A673 (cell line): ENCODE measurements at regions not wholly inside any gene's neighbourhood (a gene's known extent, or its start where the extent isn't known, plus 50 kb on each side); places are given as distances from the start of the nearest gene placed in this dataset.

Experiments used
- EZH2 ChIP-seq: fragments of 200-600 bp; sonication (generic); IDR thresholded peaks from 2 replicates; pipeline ENCODE4 v1.6.1; 2017; ENCODE audit warnings: borderline replicate concordance, low read depth, mild to moderate bottlenecking, mixed read lengths, antibody characterized with exemption, low read length; ENCODE audit not compliant: poor library complexity, severe bottlenecking
- TF ChIP-seq, protein P1 (sequence below): fragments of 300-800, 200-600 bp; sonication (generic); conservative IDR thresholded peaks from 2 replicates; pipeline ENCODE4 v1.5.1; 2017; ENCODE audit warnings: low read depth, mild to moderate bottlenecking, antibody characterized with exemption, low read length, moderate library complexity, mixed read lengths

- no peak for TF ChIP-seq EZH2
- TF ChIP-seq, protein P1, sequence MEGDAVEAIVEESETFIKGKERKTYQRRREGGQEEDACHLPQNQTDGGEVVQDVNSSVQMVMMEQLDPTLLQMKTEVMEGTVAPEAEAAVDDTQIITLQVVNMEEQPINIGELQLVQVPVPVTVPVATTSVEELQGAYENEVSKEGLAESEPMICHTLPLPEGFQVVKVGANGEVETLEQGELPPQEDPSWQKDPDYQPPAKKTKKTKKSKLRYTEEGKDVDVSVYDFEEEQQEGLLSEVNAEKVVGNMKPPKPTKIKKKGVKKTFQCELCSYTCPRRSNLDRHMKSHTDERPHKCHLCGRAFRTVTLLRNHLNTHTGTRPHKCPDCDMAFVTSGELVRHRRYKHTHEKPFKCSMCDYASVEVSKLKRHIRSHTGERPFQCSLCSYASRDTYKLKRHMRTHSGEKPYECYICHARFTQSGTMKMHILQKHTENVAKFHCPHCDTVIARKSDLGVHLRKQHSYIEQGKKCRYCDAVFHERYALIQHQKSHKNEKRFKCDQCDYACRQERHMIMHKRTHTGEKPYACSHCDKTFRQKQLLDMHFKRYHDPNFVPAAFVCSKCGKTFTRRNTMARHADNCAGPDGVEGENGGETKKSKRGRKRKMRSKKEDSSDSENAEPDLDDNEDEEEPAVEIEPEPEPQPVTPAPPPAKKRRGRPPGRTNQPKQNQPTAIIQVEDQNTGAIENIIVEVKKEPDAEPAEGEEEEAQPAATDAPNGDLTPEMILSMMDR, result no peak
Observed at GRCh38 chr18:40985436-40985835, 969.6 kb upstream of the PIK3C3 start.
